HAP-1 (cell line): ENCODE measurements at regions not wholly inside any gene's neighbourhood (a gene's known extent, or its start where the extent isn't known, plus 50 kb on each side); places are given as distances from the start of the nearest gene placed in this dataset.

Experiments
- DNase-seq, 2 experiments: peaks; one replicate each; pipeline ENCODE4 v3.0.0-alpha.2; 2016 to 2020; ENCODE audit warnings: low spot score in 2 of 2
- H3K27me3 ChIP-seq: fragments of 250-450 bp; sonication (Bioruptor Pico); 2 replicates; pipeline ENCODE4 v1.5.1; 2020; ENCODE audit warnings: low read depth, mild to moderate bottlenecking, moderate library complexity
- H3K36me3 ChIP-seq: fragments of 250-450 bp; sonication (Bioruptor Pico); replicated peaks from 2 replicates; pipeline ENCODE4 v1.5.1; 2020; ENCODE audit warnings: mild to moderate bottlenecking
- H3K4me1 ChIP-seq: fragments of 250-450 bp; sonication (Bioruptor Pico); 2 replicates; pipeline ENCODE4 v1.5.1; 2020; ENCODE audit warnings: mild to moderate bottlenecking
- H3K4me3 ChIP-seq: fragments of 250-450 bp; sonication (Bioruptor Pico); 2 replicates; pipeline ENCODE4 v1.5.1; 2020; ENCODE audit warnings: mild to moderate bottlenecking, moderate library complexity
- H3K9me3 ChIP-seq: fragments of 250-450 bp; sonication (Bioruptor Pico); 2 replicates; pipeline ENCODE4 v1.5.1; 2020; ENCODE audit warnings: mild to moderate bottlenecking, moderate library complexity
- in situ Hi-C: fragments of 300-500 bp; cut with MboI; formaldehyde crosslinking; loops from 3 replicates; pipeline ENCODE4 v1.14.3; 2020; ENCODE audit warnings: low sequenced_read_pairs, inconsistent platforms, mixed read lengths

DNA sequence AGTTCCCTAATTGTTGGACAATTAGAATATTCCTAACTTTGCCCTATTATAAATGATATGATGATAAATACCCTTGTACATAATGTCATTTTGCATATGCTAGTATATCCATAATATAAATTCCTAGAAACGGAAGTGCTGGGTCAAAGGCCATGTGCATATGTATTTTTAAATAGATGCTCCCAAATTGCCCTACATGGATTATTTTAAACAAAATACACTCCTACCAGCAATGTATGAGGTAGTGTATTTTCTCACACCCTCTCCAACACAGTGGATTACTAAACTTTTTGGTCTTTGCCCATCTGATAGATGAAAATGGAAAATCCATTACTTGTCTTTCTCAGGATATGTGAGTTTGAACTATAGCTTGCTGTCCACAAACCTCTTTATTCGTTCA, 385.1 kb upstream of the JARID2 start:
- no peak for DNase-seq
- Histone ChIP-seq H3K36me3 (no peaks in the 10 kb centered on the region), H3K9me3 (no peaks in the 10 kb centered on the region), H3K27me3 (no peaks in the 10 kb centered on the region), H3K4me3 (no peak overlapping the region), H3K4me1 (no peaks in the 10 kb centered on the region)
- in situ Hi-C loops, result no loop called here

DNA sequence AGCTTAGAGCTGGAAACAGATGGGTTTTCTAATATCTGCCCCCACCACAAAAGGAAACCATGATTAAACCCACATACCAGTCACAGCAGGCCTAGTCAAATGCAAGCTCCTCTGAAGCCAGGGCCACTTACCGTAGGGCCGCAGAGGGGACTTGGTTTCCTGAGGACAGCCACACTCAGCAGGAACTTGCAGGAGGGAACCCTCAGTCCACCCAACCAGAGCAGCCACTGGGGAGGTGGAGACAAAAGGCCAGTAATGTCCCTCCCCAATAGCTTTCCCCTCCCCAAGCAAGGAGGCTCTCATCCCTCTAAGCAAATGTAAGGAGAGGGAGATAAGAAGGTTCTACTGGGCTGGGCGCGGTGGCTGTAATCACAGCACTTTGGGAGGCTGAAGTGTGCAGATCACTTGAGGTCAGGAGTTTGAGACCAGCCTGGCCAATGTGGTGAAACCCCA, 384.4 kb upstream of the JARID2 start:
- in situ Hi-C loops, result no loop called here
- Histone ChIP-seq H3K27me3 (no peaks in the 10 kb centered on the region), H3K4me3 (no peak overlapping the region), H3K36me3 (no peaks in the 10 kb centered on the region), H3K9me3 (no peaks in the 10 kb centered on the region), H3K4me1 (no peaks in the 10 kb centered on the region)
- DNase-seq, result no peak

DNA sequence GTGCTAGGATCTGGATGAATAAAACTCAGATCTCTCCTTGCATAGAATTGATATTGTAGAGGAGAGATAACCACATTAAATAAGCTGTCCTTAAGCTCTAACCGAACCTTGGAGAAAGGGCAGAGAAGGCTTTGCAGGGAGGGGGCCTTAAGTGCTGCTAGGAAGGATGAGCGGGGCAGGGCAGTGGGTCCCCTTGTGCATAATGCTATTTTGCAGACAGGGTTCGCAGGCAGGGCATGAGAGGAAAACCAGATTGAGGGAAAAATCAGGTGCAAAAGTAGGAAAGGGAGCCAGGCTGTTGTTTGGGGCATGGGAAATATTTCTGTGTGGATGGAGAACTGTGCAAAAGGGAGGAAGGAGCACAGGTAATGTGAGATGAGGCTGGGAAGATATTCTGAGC, 383.0 kb upstream of the JARID2 start:
- Histone ChIP-seq H3K36me3 (no peaks in the 10 kb centered on the region), H3K4me1 (no peaks in the 10 kb centered on the region), H3K27me3 (no peaks in the 10 kb centered on the region), H3K9me3 (no peaks in the 10 kb centered on the region), H3K4me3 (no peak overlapping the region)
- DNase-seq, result no peak
- in situ Hi-C loops, result no loop called here

DNA sequence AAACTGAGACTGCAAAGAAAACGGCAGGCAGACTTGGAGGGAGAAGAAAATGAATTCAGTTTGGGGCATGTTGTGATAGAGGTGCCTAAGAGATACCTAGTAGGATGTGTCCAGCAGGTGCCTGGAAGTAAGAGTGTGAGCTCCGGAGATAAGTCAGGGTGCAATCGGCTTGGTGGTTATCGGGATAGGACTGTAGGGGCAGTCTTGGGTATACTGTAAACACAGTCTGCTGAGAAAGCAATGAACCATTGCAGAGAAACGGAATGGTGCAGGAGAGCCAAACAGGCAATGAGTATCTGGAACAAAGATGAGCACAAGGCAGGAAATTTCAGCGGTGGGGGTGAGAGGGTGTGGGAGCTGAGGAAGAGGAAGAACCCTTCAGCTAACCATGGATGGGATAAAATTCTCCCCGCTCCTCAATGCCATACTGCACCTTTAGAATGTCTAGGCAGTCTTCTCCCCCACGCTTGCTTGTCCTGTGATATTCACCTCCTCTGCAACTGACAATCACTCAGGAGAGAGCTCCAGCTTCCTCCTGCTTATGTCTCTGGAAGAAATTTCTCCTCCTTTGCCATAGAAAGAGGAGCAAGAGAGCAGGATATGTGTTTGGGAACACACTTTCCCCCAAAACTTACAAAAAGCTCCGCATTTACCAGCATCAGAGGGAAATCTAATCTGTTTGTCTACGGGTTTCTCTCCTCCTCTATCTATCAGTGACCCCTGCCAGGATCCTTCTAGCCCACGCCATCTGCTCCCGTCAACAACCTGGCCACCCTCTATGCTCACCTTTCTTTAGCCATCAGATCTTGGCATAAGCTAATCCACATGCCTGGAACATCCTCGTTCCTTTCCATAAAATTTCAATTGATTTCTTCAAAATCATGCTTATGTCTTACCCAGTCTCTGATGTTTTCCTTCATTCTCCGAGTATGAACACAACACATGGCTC, 381.7 kb upstream of the JARID2 start:
- no peaks in the 10 kb centered on the region for H3K27me3 ChIP-seq
- H3K4me1 ChIP-seq, result no peaks in the 10 kb centered on the region
- DNase-seq, result no peak
- H3K4me3 ChIP-seq, result no peak overlapping the region
- H3K9me3 ChIP-seq, result no peaks in the 10 kb centered on the region
- in situ Hi-C loops, result no loop called here
- H3K36me3 ChIP-seq, result no peaks in the 10 kb centered on the region

DNA sequence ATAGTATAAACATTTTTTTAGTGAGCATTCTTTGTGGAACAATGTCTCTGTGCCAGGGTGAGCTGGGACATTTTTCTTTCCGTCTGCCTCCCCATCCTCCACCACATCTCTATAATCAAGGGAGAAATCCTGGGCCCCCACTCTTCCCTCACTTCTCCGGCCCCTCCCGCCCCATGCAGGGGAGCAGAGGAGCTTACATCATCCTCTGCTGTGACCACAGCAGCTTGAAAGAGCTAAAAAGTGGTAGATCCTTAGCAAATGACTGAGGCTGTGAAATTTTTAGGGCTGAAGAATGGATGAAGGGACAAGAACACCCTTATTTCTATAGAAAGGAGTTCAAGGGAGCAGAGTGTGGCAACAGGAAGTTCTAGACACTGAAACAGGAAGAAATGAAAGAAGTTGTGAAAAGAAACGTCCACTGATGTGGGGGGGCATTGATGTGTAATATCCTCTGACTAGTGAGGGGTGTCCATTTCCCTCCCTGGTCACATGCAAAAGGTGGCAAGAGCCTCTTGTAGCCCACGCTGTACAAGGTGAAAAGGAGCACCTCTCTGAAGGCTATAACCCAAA, 380.3 kb upstream of the JARID2 start:
- DNase-seq, result no peak
- no peaks in the 10 kb centered on the region for H3K9me3 ChIP-seq
- no peaks in the 10 kb centered on the region; the same call in 1 of the 2 replicates for H3K4me1 ChIP-seq
- H3K4me3 ChIP-seq, result no peak overlapping the region
- no peaks in the 10 kb centered on the region for H3K36me3 ChIP-seq
- H3K27me3 ChIP-seq, result no peaks in the 10 kb centered on the region
- in situ Hi-C loops, result no loop called here

DNA sequence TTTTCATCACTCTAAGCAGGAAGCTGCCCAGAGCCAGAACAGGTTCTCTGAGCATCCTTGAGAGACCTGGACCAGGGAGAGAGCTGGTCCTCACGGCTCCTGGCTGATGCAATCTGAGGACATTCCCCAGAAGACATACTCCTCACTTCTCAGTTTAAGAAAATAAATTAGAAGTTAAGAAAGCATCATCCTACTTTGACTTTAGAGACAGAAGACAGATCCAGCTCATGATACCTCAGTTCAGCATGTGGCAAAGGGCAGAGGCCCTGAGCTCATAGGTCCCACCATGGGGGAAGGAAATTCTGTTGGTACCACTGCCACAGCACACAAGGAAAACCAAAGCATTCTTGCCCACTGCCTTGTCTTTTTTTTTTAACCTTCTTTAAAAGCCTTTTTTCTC, 378.1 kb upstream of the JARID2 start:
- no peak for DNase-seq
- in situ Hi-C loops, result no loop called here
- no peaks in the 10 kb centered on the region for H3K9me3 ChIP-seq
- H3K36me3 ChIP-seq, result no peaks in the 10 kb centered on the region
- no peaks in the 10 kb centered on the region for H3K27me3 ChIP-seq
- no peaks in the 10 kb centered on the region; the same call in 1 of the 2 replicates for H3K4me1 ChIP-seq
- no peak overlapping the region for H3K4me3 ChIP-seq

DNA sequence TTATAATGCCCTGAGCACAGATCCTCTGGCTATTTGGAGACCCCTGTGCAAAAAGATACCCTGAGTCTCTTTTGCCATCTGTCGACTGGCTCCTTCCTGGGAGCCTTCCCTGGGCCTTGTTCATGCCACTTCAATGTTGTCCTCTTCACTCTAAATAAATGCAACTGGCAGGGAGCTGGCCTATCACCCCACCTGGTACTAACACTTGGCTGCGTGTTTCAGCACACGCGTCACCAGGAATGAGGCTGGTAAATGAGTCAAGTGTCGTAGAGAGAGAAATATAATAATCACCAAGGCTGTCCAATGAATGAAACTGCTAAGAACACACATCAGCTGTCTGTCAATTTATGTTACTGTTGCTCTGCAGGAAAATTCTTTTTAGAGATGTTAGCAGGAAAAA, 374.6 kb upstream of the JARID2 start:
- no peak for DNase-seq
- Histone ChIP-seq H3K9me3 (no peaks in the 10 kb centered on the region), H3K4me1 (no peaks in the 10 kb centered on the region; the same call in 1 of the 2 replicates), H3K4me3 (no peak overlapping the region), H3K36me3 (no peaks in the 10 kb centered on the region), H3K27me3 (no peaks in the 10 kb centered on the region)
- in situ Hi-C loops, result no loop called here

DNA sequence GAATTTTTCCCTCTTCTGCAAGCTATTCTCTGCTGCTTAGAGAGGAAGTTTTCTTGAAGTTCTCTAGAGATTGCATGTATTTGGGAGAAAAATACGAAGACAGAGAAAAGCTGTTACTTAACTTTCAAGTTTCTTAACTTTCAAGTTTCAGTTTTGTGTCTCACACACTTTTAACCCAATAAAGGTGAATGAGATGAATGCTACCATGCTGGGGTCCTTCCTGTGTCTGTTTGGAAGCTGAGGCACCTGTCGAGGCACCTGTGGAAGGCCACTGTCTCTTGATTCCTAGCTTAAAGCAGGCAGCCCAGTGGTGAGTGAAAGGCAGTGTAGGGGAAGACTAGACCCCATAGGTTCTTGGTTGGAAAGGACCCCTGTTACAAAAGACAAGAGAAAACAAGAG, 372.8 kb upstream of the JARID2 start:
- no peaks in the 10 kb centered on the region for H3K9me3 ChIP-seq
- no peaks in the 10 kb centered on the region; the same call in 1 of the 2 replicates for H3K4me1 ChIP-seq
- H3K4me3 ChIP-seq, result no peak overlapping the region
- in situ Hi-C loops, result no loop called here
- no peak for DNase-seq
- no peaks in the 10 kb centered on the region for H3K27me3 ChIP-seq
- no peaks in the 10 kb centered on the region for H3K36me3 ChIP-seq

DNA sequence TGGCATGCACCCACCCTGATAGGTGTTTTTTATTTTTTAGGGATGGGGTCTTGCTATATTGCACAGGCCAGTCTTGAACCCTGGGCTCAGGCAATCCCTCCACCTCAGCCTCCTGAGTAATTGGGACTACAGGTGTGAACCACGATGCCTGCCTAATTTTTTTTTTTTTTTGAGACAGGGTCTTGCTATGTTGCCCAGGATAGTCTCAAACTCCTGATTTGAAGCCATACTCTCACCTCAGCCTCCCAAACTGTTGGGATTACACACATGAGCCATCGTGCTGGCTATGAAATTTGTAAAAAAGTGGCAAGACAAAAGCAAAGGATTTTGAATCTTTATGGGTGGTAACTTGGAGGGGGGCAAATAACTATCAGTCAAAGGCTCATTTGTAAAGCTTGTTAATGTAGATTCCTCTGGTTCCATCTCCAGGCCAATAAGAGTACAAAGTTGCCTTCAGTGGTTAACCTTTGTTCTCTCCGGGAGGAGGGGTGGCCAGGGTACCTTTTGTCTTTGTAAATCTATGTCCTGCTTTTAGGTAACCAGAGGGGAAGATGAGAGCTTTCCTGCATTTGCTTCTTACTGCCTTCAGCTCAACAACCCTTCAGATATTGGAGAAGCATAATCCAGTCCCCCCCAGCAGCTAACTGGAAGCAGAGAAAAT, 372.0 kb upstream of the JARID2 start:
- no peaks in the 10 kb centered on the region; the same call in 1 of the 2 replicates for H3K4me1 ChIP-seq
- no peaks in the 10 kb centered on the region for H3K36me3 ChIP-seq
- H3K4me3 ChIP-seq, result no peak overlapping the region
- no peaks in the 10 kb centered on the region for H3K9me3 ChIP-seq
- in situ Hi-C loops, result no loop called here
- no peak for DNase-seq
- H3K27me3 ChIP-seq, result no peaks in the 10 kb centered on the region

DNA sequence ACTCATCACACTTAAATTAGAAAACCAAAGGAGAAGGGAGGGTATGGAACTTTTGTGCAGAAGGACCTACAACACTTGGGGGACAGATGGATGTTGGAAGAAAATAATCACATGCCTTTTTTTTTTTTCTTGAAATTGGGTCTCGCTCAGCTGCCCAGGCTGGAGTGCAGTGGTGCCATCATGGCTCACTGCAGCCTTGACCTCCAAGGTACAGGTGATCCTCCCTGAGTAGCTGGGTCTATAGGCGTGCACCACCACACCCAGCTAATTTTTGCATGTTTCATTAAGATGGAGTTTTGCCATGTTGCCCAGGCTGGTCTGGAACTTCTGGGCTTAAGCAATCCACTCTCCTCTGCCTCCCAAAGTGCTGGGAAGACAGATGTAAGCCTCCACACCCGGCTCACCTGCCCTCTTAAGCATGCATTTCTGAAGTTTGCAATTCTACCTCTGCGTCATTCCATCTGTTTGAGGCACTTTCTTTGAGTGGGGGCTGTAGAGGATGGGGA, 370.8 kb upstream of the JARID2 start:
- Histone ChIP-seq H3K4me3 (no peak overlapping the region), H3K36me3 (no peaks in the 10 kb centered on the region), H3K4me1 (no peaks in the 10 kb centered on the region; the same call in 1 of the 2 replicates), H3K9me3 (no peaks in the 10 kb centered on the region), H3K27me3 (no peaks in the 10 kb centered on the region)
- no peak for DNase-seq
- in situ Hi-C loops, result no loop called here

DNA sequence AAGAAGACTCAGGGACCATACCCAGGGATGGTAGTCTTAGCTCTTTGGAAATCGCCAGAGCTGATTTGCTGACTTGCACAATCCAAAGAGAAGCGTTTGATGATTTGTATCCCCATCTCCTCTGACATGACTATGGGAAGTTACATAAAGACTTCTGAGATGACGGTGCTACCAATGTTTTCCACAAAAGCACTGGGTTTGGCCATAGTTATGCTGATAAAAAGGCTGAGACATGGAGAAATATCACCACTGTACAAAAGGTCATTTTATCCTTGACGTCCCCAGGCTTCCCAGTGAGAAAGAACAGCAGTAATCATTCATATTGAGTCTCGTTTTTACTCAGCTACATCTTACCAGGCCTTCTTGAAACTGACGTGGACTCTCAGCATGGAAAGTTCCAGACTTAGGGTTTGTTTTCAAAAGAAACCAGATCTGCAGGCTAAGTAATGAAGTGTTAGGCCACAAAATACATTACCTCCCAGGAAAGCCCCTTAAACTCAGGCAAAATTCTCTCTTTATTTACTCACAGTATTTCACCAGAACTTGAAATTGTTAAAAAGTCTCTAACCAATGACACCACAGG, 370.3 kb upstream of the JARID2 start:
- no peak overlapping the region for H3K4me3 ChIP-seq
- no peaks in the 10 kb centered on the region for H3K36me3 ChIP-seq
- H3K27me3 ChIP-seq, result no peaks in the 10 kb centered on the region
- H3K4me1 ChIP-seq, result no peaks in the 10 kb centered on the region
- in situ Hi-C loops, result no loop called here
- no peaks in the 10 kb centered on the region for H3K9me3 ChIP-seq
- no peak for DNase-seq

DNA sequence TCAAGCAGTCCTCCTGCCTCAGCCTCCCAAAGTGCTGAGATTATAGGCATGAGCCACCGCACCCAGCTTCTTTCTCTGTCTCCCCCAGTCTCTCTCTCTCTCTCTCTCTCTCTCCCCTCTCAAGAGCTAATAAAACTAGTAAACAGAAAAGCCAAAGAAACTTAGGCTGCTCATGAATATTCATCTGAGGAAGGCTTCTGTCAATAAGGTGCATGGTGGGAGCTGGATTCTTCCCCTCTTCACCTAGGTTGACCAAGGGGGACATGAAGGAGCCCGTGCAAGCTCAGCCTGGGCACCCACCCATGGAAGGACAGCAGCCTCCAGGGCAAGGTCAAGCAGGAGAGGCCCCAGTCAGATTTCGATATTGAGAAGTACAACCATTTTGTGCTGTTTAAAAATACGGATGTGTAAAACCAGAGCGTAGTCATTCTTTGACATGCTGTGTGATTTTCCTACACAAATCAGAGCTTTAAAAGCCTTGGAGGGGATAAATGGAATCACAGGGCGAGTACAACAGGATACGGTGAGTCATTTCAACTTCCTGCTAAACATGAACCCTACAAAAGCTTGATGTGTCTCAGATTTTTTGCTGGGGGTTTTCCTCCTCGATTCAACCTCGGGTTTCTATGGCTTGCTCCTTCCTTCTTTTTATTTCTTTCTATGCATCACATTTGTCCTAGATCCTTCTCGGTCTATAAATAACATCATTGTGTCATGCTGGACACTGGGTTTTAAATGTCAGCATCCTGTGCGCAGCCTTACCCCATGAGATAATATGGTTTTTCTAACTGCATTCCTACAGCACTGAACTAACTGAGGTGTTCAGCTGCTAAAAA, 368.9 kb upstream of the JARID2 start:
- Histone ChIP-seq H3K36me3 (no peaks in the 10 kb centered on the region), H3K4me1 (no peaks in the 10 kb centered on the region), H3K27me3 (no peaks in the 10 kb centered on the region), H3K9me3 (no peaks in the 10 kb centered on the region), H3K4me3 (no peak overlapping the region)
- DNase-seq, result no peak
- in situ Hi-C loops, result no loop called here

DNA sequence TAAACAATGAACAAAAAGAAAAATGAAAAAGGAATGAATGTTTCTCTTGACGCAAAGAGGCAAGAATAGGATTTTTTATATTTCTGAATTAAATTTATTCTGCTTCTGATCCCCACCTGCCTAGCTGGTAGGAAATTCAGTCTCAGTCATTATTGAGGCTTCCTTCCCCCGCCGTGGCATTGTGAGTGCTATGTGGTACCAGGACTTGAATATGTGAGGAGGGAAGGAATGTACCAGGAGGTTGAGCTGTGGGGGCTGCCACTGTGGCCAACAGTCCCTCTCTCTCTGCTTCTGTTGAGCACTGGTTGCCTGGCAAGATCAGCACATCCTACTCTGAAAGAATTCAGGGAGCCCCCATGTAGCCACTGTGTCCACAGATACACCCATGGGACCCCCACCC, 368.1 kb upstream of the JARID2 start:
- H3K4me1 ChIP-seq, result no peaks in the 10 kb centered on the region
- no peaks in the 10 kb centered on the region for H3K9me3 ChIP-seq
- no peaks in the 10 kb centered on the region for H3K27me3 ChIP-seq
- H3K4me3 ChIP-seq, result no peak overlapping the region
- H3K36me3 ChIP-seq, result no peaks in the 10 kb centered on the region
- in situ Hi-C loops, result no loop called here
- DNase-seq, result no peak
